ENCODE measurements at regions not wholly inside any gene's neighbourhood (a gene's known extent, or its start where the extent isn't known, plus 50 kb on each side); places are given as distances from the start of the nearest gene placed in this dataset.
"Not testable (repeated sequence)": the region's sequence is repeated elsewhere in the genome, so short reads cannot be mapped to it uniquely, and the experiment has no call there.

- Mint-ChIP-seq H3K4me3 (ENCODE audit: low read depth) (no peak overlapping the region), H3K4me1 (ENCODE audit: low read depth) (peaks cover 6% of the 10 kb centered on the region), H3K27ac (no peak overlapping the region), H3K36me3 (ENCODE audit: insufficient read depth) (no peaks in the 10 kb centered on the region), H3K27me3 (no peaks in the 10 kb centered on the region), H3K9me3 (ENCODE audit: low read depth) (peaks cover under 1% of the 10 kb centered on the region)
- DNase-seq (ENCODE audit: low spot score, unreplicated experiment): no peak
- TF ChIP-seq CTCF (IDR thresholded peaks at IDR 0.05; ENCODE audit: unreplicated experiment): no peak
These were observed 195.7 kb downstream of the FCRL5 start for GRCh38 chr1:157356601-157357000.

GRCh38 chr1:157353546-157353945 is 198.8 kb downstream of the FCRL5 start:
- no peak for DNase-seq (ENCODE audit: low spot score, unreplicated experiment)
- H3K36me3 Mint-ChIP-seq (ENCODE audit: insufficient read depth): no peaks in the 10 kb centered on the region
- no peak for TF ChIP-seq CTCF (IDR thresholded peaks at IDR 0.05; ENCODE audit: unreplicated experiment)

GRCh38 chr1:157352817-157353408 is 199.4 kb downstream of the FCRL5 start:
- no peaks in the 10 kb centered on the region for H3K4me1 Mint-ChIP-seq (ENCODE audit: low read depth)
- TF ChIP-seq CTCF (IDR thresholded peaks at IDR 0.05; ENCODE audit: unreplicated experiment): no peak
- no peak overlapping the region for H3K27ac Mint-ChIP-seq
- no peaks in the 10 kb centered on the region for H3K36me3 Mint-ChIP-seq (ENCODE audit: insufficient read depth)
- peaks cover 8% of the 10 kb centered on the region for H3K9me3 Mint-ChIP-seq (ENCODE audit: low read depth)
- no peak for DNase-seq (ENCODE audit: low spot score, unreplicated experiment)
- no peak overlapping the region for H3K4me3 Mint-ChIP-seq (ENCODE audit: low read depth)
- H3K27me3 Mint-ChIP-seq: peaks cover 5% of the 10 kb centered on the region

More at GRCh38 chr1:157353546-157353945, 198.8 kb downstream of the FCRL5 start:
- H3K27ac Mint-ChIP-seq: no peak overlapping the region
- H3K4me3 Mint-ChIP-seq (ENCODE audit: low read depth): no peak overlapping the region
- H3K9me3 Mint-ChIP-seq (ENCODE audit: low read depth): peaks cover 8% of the 10 kb centered on the region
- H3K27me3 Mint-ChIP-seq: peaks cover 5% of the 10 kb centered on the region
- no peaks in the 10 kb centered on the region for H3K4me1 Mint-ChIP-seq (ENCODE audit: low read depth)

GRCh38 chr1:157352216-157352615 is 200.1 kb downstream of the FCRL5 start:
- Mint-ChIP-seq H3K4me1 (ENCODE audit: low read depth) (no peaks in the 10 kb centered on the region), H3K27ac (no peak overlapping the region), H3K4me3 (ENCODE audit: low read depth) (no peak overlapping the region), H3K27me3 (peaks cover 5% of the 10 kb centered on the region), H3K36me3 (ENCODE audit: insufficient read depth) (no peaks in the 10 kb centered on the region), H3K9me3 (ENCODE audit: low read depth) (peaks cover 8% of the 10 kb centered on the region)
- TF ChIP-seq CTCF (IDR thresholded peaks at IDR 0.05; ENCODE audit: unreplicated experiment): no peak
- no peak for DNase-seq (ENCODE audit: low spot score, unreplicated experiment)

GRCh38 chr1:157351800-157352199 is 200.5 kb downstream of the FCRL5 start:
- not testable (repeated sequence) for H3K27ac Mint-ChIP-seq; H3K4me3 Mint-ChIP-seq (ENCODE audit: low read depth); H3K4me1 Mint-ChIP-seq (ENCODE audit: low read depth); H3K27me3 Mint-ChIP-seq; H3K9me3 Mint-ChIP-seq (ENCODE audit: low read depth); H3K36me3 Mint-ChIP-seq (ENCODE audit: insufficient read depth); DNase-seq (ENCODE audit: low spot score, unreplicated experiment)

Data from progenitor cell of endocrine pancreas (in vitro differentiated cells).